ENCODE measurements at regions not wholly inside any gene's neighbourhood (a gene's known extent, or its start where the extent isn't known, plus 50 kb on each side); places are given as distances from the start of the nearest gene placed in this dataset.
A peak's percentile ranks its signal among the peaks of the same experiment; 100 is the strongest.

GRCh38 chr20:40197691-40198090 lies 491.3 kb downstream of the MAFB start:
- no peaks in the 10 kb centered on the region for H3K27me3 ChIP-seq (ENCODE audit: insufficient read depth)
- H3K4me1 Mint-ChIP-seq: no peaks in the 10 kb centered on the region; the same call in 1 of the 3 replicates
- no peak overlapping the region for H3K4me2 ChIP-seq
- TF ChIP-seq EZH2phosphoT487 (IDR thresholded peaks at IDR 0.05; ENCODE audit: unreplicated experiment) (no peak), ETS1 (IDR thresholded peaks at IDR 0.05) (no peak)
- 0 out of 2 replicates have a peak, but pooled peaks cover under 1% of the 10 kb centered on the region for H3K4me1 ChIP-seq (ENCODE audit: insufficient read depth)
- H4K20me1 ChIP-seq (replicated peaks; ENCODE audit: insufficient read depth): no peaks in the 10 kb centered on the region
- peaks cover 3% of the 10 kb centered on the region; the same call in 1 of the 2 replicates for H3K9me2 ChIP-seq (ENCODE audit: insufficient read depth)
- DNase-seq (ENCODE audit: low spot score) (no peak), ATAC-seq (no peak)
- no peaks in the 10 kb centered on the region for H3F3A ChIP-seq (replicated peaks; ENCODE audit: low read depth)
- H2AFZ ChIP-seq: peak overlapping the region; percentile 78; the same call in 1 of the 2 replicates
- H3K27ac Mint-ChIP-seq: 0 out of 2 replicates have a peak overlapping the region, but pooled peaks have one; percentile 48
- H3K4me3 ChIP-seq: no peak overlapping the region
- no peaks in the 10 kb centered on the region for H3K79me2 ChIP-seq (replicated peaks; ENCODE audit: insufficient read depth)
- H3K27ac ChIP-seq (ENCODE audit: low read depth): no peak overlapping the region
- H3K4me3 Mint-ChIP-seq: no peak overlapping the region
- no peaks in the 10 kb centered on the region for H3K36me3 ChIP-seq (ENCODE audit: insufficient read depth)
- no peaks in the 10 kb centered on the region for H3K27me3 Mint-ChIP-seq (ENCODE audit: insufficient read depth, low read depth, poor library complexity)
- H3K9me3 Mint-ChIP-seq: no peaks in the 10 kb centered on the region
- no peaks in the 10 kb centered on the region for H3K36me3 Mint-ChIP-seq (ENCODE audit: low read depth)

GRCh38 chr20:40196846-40197436 lies 492.1 kb downstream of the MAFB start:
- Histone ChIP-seq H3K4me1 (ENCODE audit: insufficient read depth) (no peaks in the 10 kb centered on the region), H2AFZ (no peak overlapping the region), H3K27me3 (ENCODE audit: insufficient read depth) (no peaks in the 10 kb centered on the region), H3K4me2 (no peak overlapping the region), H3K9me2 (ENCODE audit: insufficient read depth) (peaks cover 3% of the 10 kb centered on the region; the same call in 1 of the 2 replicates), H4K20me1 (replicated peaks; ENCODE audit: insufficient read depth) (no peaks in the 10 kb centered on the region), H3K36me3 (ENCODE audit: insufficient read depth) (no peaks in the 10 kb centered on the region), H3K27ac (ENCODE audit: low read depth) (no peak overlapping the region), H3K4me3 (no peak overlapping the region), H3K79me2 (replicated peaks; ENCODE audit: insufficient read depth) (no peaks in the 10 kb centered on the region), H3F3A (replicated peaks; ENCODE audit: low read depth) (no peaks in the 10 kb centered on the region)
- TF ChIP-seq EZH2phosphoT487 (IDR thresholded peaks at IDR 0.05; ENCODE audit: unreplicated experiment) (no peak), ETS1 (IDR thresholded peaks at IDR 0.05) (no peak), ZNF114 (CRISPR knock-in tag; IDR thresholded peaks at IDR 0.05) (no peak), ZNF331 (CRISPR knock-in tag; IDR thresholded peaks at IDR 0.05; ENCODE audit: low read depth) (no peak), EZH2 (IDR thresholded peaks at IDR 0.05; ENCODE audit: low read depth, unreplicated experiment) (no peak)
- Mint-ChIP-seq H3K4me1 (no peaks in the 10 kb centered on the region; the same call in 2 of the 3 replicates), H3K27me3 (ENCODE audit: insufficient read depth, low read depth, poor library complexity) (no peaks in the 10 kb centered on the region), H3K4me3 (no peak overlapping the region), H3K36me3 (ENCODE audit: low read depth) (no peaks in the 10 kb centered on the region), H3K27ac (no peak overlapping the region; the same call in 1 of the 2 replicates), H3K9me3 (no peaks in the 10 kb centered on the region)
- DNase-seq (ENCODE audit: low spot score): no peak
- ATAC-seq: no peak

GRCh38 chr20:40195742-40196141 lies 493.3 kb downstream of the MAFB start:
- Histone ChIP-seq H3K36me3 (ENCODE audit: insufficient read depth) (no peaks in the 10 kb centered on the region), H2AFZ (no peak overlapping the region), H4K20me1 (replicated peaks; ENCODE audit: insufficient read depth) (no peaks in the 10 kb centered on the region), H3K27ac (ENCODE audit: low read depth) (no peak overlapping the region), H3K4me3 (no peak overlapping the region), H3K9me2 (ENCODE audit: insufficient read depth) (peaks cover 3% of the 10 kb centered on the region; the same call in 1 of the 2 replicates), H3K27me3 (ENCODE audit: insufficient read depth) (no peaks in the 10 kb centered on the region), H3K4me2 (no peak overlapping the region), H3K79me2 (replicated peaks; ENCODE audit: insufficient read depth) (no peaks in the 10 kb centered on the region), H3K4me1 (ENCODE audit: insufficient read depth) (no peaks in the 10 kb centered on the region), H3F3A (replicated peaks; ENCODE audit: low read depth) (no peaks in the 10 kb centered on the region)
- no peak overlapping the region for H3K4me3 Mint-ChIP-seq
- no peaks in the 10 kb centered on the region; the same call in 2 of the 3 replicates for H3K4me1 Mint-ChIP-seq
- H3K27me3 Mint-ChIP-seq (ENCODE audit: insufficient read depth, low read depth, poor library complexity): no peaks in the 10 kb centered on the region
- H3K27ac Mint-ChIP-seq: no peak overlapping the region
- no peak for DNase-seq (ENCODE audit: low spot score)
- no peaks in the 10 kb centered on the region for H3K9me3 Mint-ChIP-seq
- ATAC-seq: no peak
- H3K36me3 Mint-ChIP-seq (ENCODE audit: low read depth): no peaks in the 10 kb centered on the region
- TF ChIP-seq JUNB (IDR thresholded peaks at IDR 0.05; ENCODE audit: unreplicated experiment) (no peak), ZNF114 (CRISPR knock-in tag; IDR thresholded peaks at IDR 0.05) (no peak), ZNF331 (CRISPR knock-in tag; IDR thresholded peaks at IDR 0.05; ENCODE audit: low read depth) (no peak), EZH2phosphoT487 (IDR thresholded peaks at IDR 0.05; ENCODE audit: unreplicated experiment) (no peak)
